Activated T-cell treated with anti-CD3 and anti-CD28 coated beads, Interleukin-2, amount 50 U/mL, for 48 hours (primary cell): ENCODE measurements at regions not wholly inside any gene's neighbourhood (a gene's known extent, or its start where the extent isn't known, plus 50 kb on each side); places are given as distances from the start of the nearest gene placed in this dataset.
"Not testable (repeated sequence)": the region's sequence is repeated elsewhere in the genome, so short reads cannot be mapped to it uniquely, and the experiment has no call there.

Source experiments
- DNase-seq, 2 experiments: peaks; one replicate each; pipeline ENCODE4 v3.0.0-alpha.2; 2020

GRCh38 chr3:31053299-31053698 lies 158.8 kb upstream of the GADL1 start:
- DNase-seq, result no peak

GRCh38 chr3:31054032-31054431 lies 159.6 kb upstream of the GADL1 start:
- no peak for DNase-seq

GRCh38 chr3:31055757-31056156 lies 161.3 kb upstream of the GADL1 start:
- DNase-seq, result no peak

- DNase-seq, result no peak
Measured at GRCh38 chr3:31057891-31058290, 163.4 kb upstream of the GADL1 start.

- DNase-seq, result no peak
Measured at GRCh38 chr3:31064021-31064420, 169.6 kb upstream of the GADL1 start.

- no peak for DNase-seq
Measured at GRCh38 chr3:31065765-31066164, 171.3 kb upstream of the GADL1 start.

- DNase-seq, result no peak
Measured at GRCh38 chr3:31067004-31067403, 172.5 kb upstream of the GADL1 start.

GRCh38 chr3:31075471-31075870 lies 181.0 kb upstream of the GADL1 start:
- no peak for DNase-seq

- no peak for DNase-seq
Measured at GRCh38 chr3:31075876-31076275, 181.4 kb upstream of the GADL1 start.

- peak; percentile 52 to 62 for DNase-seq
Measured at GRCh38 chr3:31077021-31077601, 182.7 kb upstream of the GADL1 start.

- no peak for DNase-seq
Measured at GRCh38 chr3:31077826-31078225, 183.4 kb upstream of the GADL1 start.

GRCh38 chr3:31079689-31080088 lies 185.2 kb upstream of the GADL1 start:
- DNase-seq, result no peak

GRCh38 chr3:31081018-31081662 lies 186.7 kb upstream of the GADL1 start:
- no peak for DNase-seq

GRCh38 chr3:31086148-31086547 lies 191.7 kb upstream of the GADL1 start:
- no peak for DNase-seq

- DNase-seq, result no peak
Measured at GRCh38 chr3:31086698-31087097, 192.2 kb upstream of the GADL1 start.

GRCh38 chr3:31091748-31092147 lies 197.3 kb upstream of the GADL1 start:
- DNase-seq, result no peak

- DNase-seq, result no peak
Measured at GRCh38 chr3:31092748-31093589, 198.5 kb upstream of the GADL1 start.

- no peak for DNase-seq
Measured at GRCh38 chr3:31093606-31094005, 199.1 kb upstream of the GADL1 start.

GRCh38 chr3:31094048-31094447 lies 199.6 kb upstream of the GADL1 start:
- DNase-seq, result no peak

GRCh38 chr3:31095255-31095654 lies 200.8 kb upstream of the GADL1 start:
- no peak for DNase-seq

- no peak for DNase-seq
Measured at GRCh38 chr3:31096661-31097395, 202.4 kb upstream of the GADL1 start.

GRCh38 chr3:31100519-31100918 lies 206.1 kb upstream of the GADL1 start:
- no peak for DNase-seq

GRCh38 chr3:31101285-31101684 lies 206.8 kb upstream of the GADL1 start:
- DNase-seq, result not testable (repeated sequence)
